HG03342 (cell line): ENCODE measurements at regions not wholly inside any gene's neighbourhood (a gene's known extent, or its start where the extent isn't known, plus 50 kb on each side); places are given as distances from the start of the nearest gene placed in this dataset.

Source experiments
- ATAC-seq: cut with Tn5 transposase; IDR thresholded peaks from one replicate; pipeline ENCODE4 v1.9.1; 2021; ENCODE audit warnings: mild to moderate bottlenecking, moderate library complexity; ENCODE audit not compliant: unreplicated experiment

DNA sequence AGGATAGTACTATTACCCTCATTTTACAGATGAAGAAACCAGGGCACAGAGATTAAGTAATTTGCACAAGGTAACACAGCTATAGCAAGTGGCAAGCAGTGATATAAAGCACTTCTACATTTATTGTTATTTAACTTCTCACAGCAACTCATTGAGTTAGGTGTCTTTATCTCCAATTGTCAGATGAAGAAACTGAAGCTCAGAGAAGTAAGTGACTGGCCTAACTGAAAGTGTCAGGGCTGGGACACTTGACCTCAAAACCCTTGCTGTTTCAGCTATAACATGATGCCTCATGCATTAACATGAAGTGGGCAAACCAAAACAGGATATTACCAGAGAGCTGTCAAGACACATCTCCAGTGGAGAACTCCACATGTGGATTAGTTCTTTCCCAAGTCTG is 65.8 kb upstream of the LEKR1 start:
- ATAC-seq: peak; percentile 75

GRCh38 chr3:156761007-156761406 is 65.1 kb upstream of the LEKR1 start:
- ATAC-seq: no peak

DNA sequence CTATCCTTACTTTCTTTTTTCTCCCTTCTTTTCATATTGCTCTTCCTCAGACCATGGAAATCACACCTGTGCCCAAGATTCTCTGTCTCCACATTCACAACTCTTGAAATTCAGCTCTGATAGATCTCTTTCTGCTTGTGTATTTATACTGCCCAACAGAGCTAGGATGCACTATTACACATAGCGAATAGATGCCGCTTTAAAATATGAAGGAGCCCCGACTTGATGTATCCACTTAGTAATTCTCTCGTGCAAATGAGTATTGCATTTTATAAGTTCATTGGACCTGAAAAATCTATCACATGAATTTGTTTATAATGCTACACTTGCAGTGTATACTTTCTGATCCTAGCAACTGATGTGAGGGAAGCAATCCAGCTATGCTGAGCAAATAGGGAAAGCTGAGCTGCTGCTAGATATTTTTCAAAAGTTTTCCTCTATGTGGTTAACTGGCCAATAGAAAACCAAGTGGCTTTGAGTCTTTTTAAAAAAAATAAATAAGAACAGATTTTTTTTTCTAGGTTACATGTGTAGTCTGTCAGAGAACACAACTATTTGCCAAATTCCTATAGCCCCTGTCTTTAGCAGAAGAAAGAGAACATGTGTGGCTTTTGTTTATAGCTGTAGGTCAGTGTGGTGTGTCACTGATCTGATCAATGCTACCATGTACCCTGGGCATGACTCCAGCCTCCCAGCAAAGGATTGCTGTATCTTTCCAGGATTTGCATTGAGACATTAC is 64.3 kb upstream of the LEKR1 start:
- ATAC-seq: no peak

- no peak for ATAC-seq
Observed at GRCh38 chr3:156762631-156763185, 63.4 kb upstream of the LEKR1 start.

DNA sequence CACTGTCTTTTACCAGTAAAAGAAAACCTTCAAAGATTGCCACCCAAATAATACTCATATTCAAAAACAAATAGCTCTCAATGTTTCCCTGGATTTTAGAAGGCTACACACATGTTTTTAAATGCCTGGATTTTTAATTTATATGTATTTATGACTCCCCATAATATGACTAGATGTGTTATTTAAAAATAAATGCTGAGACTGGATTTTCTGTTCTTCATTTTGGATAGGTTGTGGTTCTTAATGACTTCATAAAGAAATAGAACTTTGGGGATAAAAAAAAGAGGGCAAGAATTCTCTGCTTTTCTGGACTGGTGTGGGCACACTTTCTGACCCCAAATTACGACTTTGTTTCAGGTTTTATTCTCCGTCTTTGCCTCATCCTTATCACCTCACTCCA is 62.8 kb upstream of the LEKR1 start:
- ATAC-seq: no peak

DNA sequence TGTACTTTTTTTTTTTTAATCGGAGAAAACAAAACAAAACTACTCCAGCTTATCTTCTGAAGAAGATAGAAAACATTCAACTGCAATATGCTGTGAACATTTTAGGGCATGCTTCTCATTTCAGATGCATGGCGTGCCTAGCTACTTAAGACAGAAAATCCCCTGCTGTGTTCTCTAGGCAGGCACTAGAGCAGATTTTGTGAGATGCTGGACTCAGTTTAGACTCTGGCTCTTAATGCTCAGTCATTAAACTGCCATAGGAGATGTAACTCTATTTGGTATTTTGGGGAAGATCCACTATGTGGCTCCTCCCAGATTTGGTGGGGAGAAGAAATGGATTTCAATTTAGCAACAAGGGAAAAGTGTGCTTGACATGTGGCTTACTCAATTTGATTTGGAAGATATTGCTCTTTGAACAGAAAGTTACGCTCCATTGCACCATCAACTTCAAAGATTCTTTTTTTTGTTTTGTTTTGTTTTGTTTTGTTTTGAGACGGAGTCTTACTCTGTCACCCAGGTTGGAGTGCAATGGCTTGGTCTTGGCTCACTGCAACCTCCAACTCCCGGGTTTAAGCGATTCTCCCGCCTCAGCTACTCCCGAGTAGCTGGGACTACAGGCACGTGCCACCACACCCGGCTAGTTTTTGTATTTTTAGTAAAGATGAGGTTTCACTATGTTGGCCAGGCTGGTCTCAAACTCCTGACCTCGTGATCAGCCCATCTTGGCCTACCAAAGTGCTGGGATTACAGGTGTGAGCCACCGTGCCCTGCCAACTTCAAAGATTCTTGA is 62.0 kb upstream of the LEKR1 start:
- ATAC-seq: no peak

GRCh38 chr3:156764751-156765150 is 61.4 kb upstream of the LEKR1 start:
- ATAC-seq: no peak

DNA sequence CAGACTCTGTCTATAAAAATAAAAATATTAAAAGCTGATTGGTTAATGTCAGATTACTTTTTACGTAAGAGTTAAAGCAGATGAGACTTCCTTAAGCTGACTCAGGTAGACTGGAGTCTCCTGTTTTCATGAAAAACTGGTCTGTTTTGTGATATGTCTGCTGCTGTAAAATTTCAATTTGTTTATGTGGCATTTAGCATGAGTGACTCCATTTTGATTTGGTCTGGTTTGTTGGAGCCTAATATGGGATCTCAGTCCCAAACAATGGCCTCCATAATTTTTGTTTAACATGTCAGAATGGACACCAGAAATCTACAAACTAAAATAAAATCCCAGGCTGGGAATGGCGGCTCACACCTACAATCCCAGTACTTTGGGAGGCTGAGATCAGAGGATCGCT is 57.8 kb upstream of the LEKR1 start:
- ATAC-seq: no peak

GRCh38 chr3:156769721-156770654 is 56.2 kb upstream of the LEKR1 start:
- ATAC-seq: no peak

DNA sequence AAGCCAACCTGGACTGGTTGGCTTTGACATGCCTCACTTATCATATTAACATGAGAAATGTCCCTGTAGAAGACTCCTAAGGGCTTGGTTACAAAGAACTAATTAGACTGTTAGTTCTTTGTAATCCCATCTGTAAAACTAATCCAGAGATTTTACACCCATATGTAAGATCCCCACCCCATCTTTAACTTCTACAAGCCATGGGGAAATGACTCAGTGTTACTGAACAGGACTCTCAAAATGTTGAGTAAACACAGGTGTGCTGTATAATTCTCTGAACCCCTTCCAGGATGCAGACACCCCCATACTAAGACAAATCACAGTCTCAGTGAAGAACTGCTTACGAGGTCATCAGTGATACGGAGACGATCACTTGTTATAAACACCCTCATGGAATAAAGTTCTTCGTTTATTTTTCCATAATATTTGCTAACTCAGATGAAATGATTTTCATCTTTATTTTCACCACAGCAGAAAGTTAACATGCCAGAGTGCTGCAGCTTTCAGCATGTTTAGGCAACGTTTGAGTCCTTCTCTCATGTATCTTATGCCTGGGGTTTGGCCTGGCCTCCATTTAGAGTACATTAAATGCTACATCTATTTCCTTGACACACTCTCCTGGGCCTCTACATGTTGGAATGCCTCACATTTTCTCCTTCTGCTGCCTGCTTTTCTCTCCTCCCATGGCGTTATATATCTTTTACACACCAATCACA is 55.3 kb upstream of the LEKR1 start:
- ATAC-seq: no peak

DNA sequence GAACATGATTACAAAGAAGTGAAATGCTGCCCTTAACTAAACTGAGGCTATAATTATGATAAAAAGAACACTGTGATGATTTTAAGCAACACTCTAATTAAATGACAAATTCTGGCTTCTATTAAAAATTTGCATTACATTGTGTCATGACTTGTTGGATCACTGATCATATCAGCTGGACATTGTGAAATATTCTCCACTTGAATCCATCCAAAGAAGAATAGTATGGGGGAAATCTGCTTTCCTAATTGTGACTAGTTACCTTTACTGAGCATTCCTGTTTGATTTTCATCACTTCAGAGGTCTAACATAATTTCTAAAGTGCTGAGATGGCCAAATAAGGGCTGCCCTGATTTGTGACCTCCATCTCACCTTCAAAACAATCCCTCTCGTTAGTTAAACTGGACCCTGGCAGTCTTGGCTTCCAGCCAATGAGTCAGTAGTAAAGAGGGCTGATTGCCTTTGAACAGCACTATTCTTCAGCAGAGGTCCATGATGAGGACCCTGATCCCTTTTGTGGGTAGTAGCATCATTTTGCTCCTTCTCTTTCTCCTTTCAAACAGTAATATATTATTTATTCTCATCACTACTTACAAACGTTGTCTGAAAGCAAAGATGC is 53.5 kb upstream of the LEKR1 start:
- no peak for ATAC-seq

- no peak for ATAC-seq
Observed at GRCh38 chr3:156776031-156776430, 50.1 kb upstream of the LEKR1 start.
